Liver (tissue), 8 donors: ENCODE measurements at regions not wholly inside any gene's neighbourhood (a gene's known extent, or its start where the extent isn't known, plus 50 kb on each side); places are given as distances from the start of the nearest gene placed in this dataset.

Experiments
- DNase-seq: peaks from one replicate; pipeline ENCODE4 v3.0.0-alpha.2; 2017; ENCODE audit warnings: low spot score
- H3K27ac ChIP-seq, 2 donors: one replicate each; pipeline ENCODE4 v1.7.0; 2013; ENCODE audit warnings: inconsistent platforms in 2 of 2, low read length in 2 of 2, control low read depth in 1 of 2, low read depth in 1 of 2, mild to moderate bottlenecking in 1 of 2
- H3K27me3 ChIP-seq, 4 donors: one replicate each; pipeline versions ENCODE4 v1.6.1 to v1.7.0; 2013; ENCODE audit warnings: low read length in 3 of 4, inconsistent platforms in 1 of 4, mild to moderate bottlenecking in 1 of 4, moderate library complexity in 1 of 4; ENCODE audit not compliant: control insufficient read depth in 4 of 4, insufficient read depth in 4 of 4
- H3K36me3 ChIP-seq, 4 donors: one replicate each; pipeline versions ENCODE4 v1.6.1 to v1.7.0; 2013; ENCODE audit warnings: low read length in 3 of 4, mild to moderate bottlenecking in 3 of 4, low read depth in 1 of 4, moderate library complexity in 1 of 4; ENCODE audit not compliant: control insufficient read depth in 4 of 4, insufficient read depth in 3 of 4
- H3K4me1 ChIP-seq, 4 donors: one replicate each; pipeline versions ENCODE4 v1.6.1 to v1.7.0; 2013; ENCODE audit warnings: low read length in 3 of 4, mild to moderate bottlenecking in 3 of 4, moderate library complexity in 1 of 4; ENCODE audit not compliant: control insufficient read depth in 4 of 4, insufficient read depth in 4 of 4
- H3K4me3 ChIP-seq, 3 donors: one replicate each; pipeline versions ENCODE4 v1.6.1 to v1.7.0; 2013; ENCODE audit warnings: low read length in 3 of 3, control low read depth in 1 of 3, low read depth in 1 of 3, mild to moderate bottlenecking in 1 of 3
- H3K9ac ChIP-seq, 2 donors: one replicate each; pipeline ENCODE4 v1.7.0; 2013; ENCODE audit warnings: low read length in 2 of 2, mild to moderate bottlenecking in 2 of 2, moderate library complexity in 2 of 2, control low read depth in 1 of 2, low read depth in 1 of 2
- H3K9me3 ChIP-seq, 4 donors: one replicate each; pipeline versions ENCODE4 v1.6.1 to v1.7.0; 2013; ENCODE audit warnings: low read length in 3 of 4; ENCODE audit not compliant: control insufficient read depth in 4 of 4
- FOXA1 ChIP-seq: IDR thresholded peaks from 2 replicates; pipeline ENCODE4 v1.6.1; 2016; ENCODE audit warnings: antibody characterized with exemption
- FOXA2 ChIP-seq: IDR thresholded peaks from 2 replicates; pipeline ENCODE4 v1.6.1; 2016; ENCODE audit warnings: antibody characterized with exemption
- GABPA ChIP-seq, 2 donors: IDR thresholded peaks in 1 of 2; conservative IDR thresholded peaks in 1 of 2; 2 replicates each; pipeline ENCODE4 v1.6.1; 2016; ENCODE audit warnings: antibody characterized with exemption in 2 of 2, mild to moderate bottlenecking in 1 of 2, moderate library complexity in 1 of 2
- HNF4G ChIP-seq: IDR thresholded peaks from 2 replicates; pipeline ENCODE4 v1.6.1; 2016; ENCODE audit warnings: antibody characterized with exemption
- RAD21 ChIP-seq, 2 donors: IDR thresholded peaks; 2 replicates each; pipeline ENCODE4 v1.6.1; 2016; ENCODE audit warnings: antibody characterized with exemption in 2 of 2, mild to moderate bottlenecking in 2 of 2
- RXRA ChIP-seq, 2 donors: IDR thresholded peaks; 2 replicates each; pipeline ENCODE4 v1.6.1; 2017 to 2018; ENCODE audit warnings: antibody characterized with exemption in 2 of 2, mild to moderate bottlenecking in 1 of 2
- SP1 ChIP-seq: IDR thresholded peaks from 2 replicates; pipeline ENCODE4 v1.6.1; 2018; ENCODE audit warnings: antibody characterized with exemption, mild to moderate bottlenecking
- TAF1 ChIP-seq: conservative IDR thresholded peaks from 2 replicates; pipeline ENCODE4 v1.6.1; 2016; ENCODE audit warnings: antibody characterized with exemption, mild to moderate bottlenecking
- YY1 ChIP-seq: IDR thresholded peaks from 2 replicates; pipeline ENCODE4 v1.6.1; 2016; ENCODE audit warnings: antibody characterized with exemption, mild to moderate bottlenecking
- WGBS: extraction: QIAGEN DNeasy Blood & Tissue Kit; methylation state at CpG from one replicate; pipeline ENCODE4 v1.1.7; 2013; 5-methylcytosine and 5-hydroxymethylcytosine counted together
- TF ChIP-seq, protein P1 (sequence below): IDR thresholded peaks from 2 replicates; pipeline ENCODE4 v1.6.1; 2016; ENCODE audit warnings: antibody characterized with exemption, mild to moderate bottlenecking
- TF ChIP-seq, protein P2 (sequence below): IDR thresholded peaks from 2 replicates; pipeline ENCODE4 v1.6.1; 2016; ENCODE audit warnings: antibody characterized with exemption
- TF ChIP-seq, protein P3 (sequence below): fragments of 150-350 bp; IDR thresholded peaks from 2 replicates; pipeline ENCODE4 v1.5.1; 2017; ENCODE audit warnings: improper control_type of control experiment, low read depth, low read length; ENCODE audit not compliant: missing input control
- TF ChIP-seq, protein P4 (sequence below): IDR thresholded peaks from 2 replicates; pipeline ENCODE4 v1.6.1; 2016; ENCODE audit warnings: antibody characterized with exemption
- donor health status: healthy.
- donor health status: healthy.
- donor health status: healthy.
- donor health status: healthy.
- donor health status: healthy.

DNA sequence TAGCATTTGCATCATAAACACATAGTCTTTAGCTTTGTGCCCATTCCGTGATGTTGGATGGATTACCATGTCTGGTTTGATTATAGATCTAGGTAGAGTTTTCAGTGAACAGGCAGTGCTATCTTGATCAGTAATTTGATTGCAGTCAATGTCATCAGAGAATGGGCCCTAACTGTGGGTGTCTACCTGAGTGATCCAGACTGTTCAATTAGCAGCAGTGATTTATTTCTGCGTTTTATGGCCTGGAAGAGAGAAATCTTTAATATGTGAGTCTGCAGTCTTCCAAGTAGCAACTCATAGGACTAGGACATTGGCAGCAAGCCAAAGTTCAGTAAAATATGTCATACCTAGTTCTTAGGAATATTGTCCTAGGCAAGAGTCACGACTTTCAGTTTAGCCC, 80.3 kb downstream of the CASP12 start:
- no peak for DNase-seq
- WGBS = 75% methylated on average over 3 of the region's 3 CpGs
- TF ChIP-seq YY1 (no peak), RXRA (IDR thresholded peaks at IDR 0.05) (no peak), SP1 (no peak), RAD21 (IDR thresholded peaks at IDR 0.05) (no peak), GABPA (IDR thresholded peaks at IDR 0.05 in 1 of 2, conservative IDR thresholded peaks at IDR 0.05 in 1 of 2) (no peak), TAF1 (no peak), HNF4G (no peak), FOXA2 (no peak)
- TF ChIP-seq, protein P1, sequence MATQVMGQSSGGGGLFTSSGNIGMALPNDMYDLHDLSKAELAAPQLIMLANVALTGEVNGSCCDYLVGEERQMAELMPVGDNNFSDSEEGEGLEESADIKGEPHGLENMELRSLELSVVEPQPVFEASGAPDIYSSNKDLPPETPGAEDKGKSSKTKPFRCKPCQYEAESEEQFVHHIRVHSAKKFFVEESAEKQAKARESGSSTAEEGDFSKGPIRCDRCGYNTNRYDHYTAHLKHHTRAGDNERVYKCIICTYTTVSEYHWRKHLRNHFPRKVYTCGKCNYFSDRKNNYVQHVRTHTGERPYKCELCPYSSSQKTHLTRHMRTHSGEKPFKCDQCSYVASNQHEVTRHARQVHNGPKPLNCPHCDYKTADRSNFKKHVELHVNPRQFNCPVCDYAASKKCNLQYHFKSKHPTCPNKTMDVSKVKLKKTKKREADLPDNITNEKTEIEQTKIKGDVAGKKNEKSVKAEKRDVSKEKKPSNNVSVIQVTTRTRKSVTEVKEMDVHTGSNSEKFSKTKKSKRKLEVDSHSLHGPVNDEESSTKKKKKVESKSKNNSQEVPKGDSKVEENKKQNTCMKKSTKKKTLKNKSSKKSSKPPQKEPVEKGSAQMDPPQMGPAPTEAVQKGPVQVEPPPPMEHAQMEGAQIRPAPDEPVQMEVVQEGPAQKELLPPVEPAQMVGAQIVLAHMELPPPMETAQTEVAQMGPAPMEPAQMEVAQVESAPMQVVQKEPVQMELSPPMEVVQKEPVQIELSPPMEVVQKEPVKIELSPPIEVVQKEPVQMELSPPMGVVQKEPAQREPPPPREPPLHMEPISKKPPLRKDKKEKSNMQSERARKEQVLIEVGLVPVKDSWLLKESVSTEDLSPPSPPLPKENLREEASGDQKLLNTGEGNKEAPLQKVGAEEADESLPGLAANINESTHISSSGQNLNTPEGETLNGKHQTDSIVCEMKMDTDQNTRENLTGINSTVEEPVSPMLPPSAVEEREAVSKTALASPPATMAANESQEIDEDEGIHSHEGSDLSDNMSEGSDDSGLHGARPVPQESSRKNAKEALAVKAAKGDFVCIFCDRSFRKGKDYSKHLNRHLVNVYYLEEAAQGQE = no peak
- TF ChIP-seq, protein P2, sequence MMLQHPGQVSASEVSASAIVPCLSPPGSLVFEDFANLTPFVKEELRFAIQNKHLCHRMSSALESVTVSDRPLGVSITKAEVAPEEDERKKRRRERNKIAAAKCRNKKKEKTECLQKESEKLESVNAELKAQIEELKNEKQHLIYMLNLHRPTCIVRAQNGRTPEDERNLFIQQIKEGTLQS = no peak
- TF ChIP-seq, protein P3, sequence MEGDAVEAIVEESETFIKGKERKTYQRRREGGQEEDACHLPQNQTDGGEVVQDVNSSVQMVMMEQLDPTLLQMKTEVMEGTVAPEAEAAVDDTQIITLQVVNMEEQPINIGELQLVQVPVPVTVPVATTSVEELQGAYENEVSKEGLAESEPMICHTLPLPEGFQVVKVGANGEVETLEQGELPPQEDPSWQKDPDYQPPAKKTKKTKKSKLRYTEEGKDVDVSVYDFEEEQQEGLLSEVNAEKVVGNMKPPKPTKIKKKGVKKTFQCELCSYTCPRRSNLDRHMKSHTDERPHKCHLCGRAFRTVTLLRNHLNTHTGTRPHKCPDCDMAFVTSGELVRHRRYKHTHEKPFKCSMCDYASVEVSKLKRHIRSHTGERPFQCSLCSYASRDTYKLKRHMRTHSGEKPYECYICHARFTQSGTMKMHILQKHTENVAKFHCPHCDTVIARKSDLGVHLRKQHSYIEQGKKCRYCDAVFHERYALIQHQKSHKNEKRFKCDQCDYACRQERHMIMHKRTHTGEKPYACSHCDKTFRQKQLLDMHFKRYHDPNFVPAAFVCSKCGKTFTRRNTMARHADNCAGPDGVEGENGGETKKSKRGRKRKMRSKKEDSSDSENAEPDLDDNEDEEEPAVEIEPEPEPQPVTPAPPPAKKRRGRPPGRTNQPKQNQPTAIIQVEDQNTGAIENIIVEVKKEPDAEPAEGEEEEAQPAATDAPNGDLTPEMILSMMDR = no peak

DNA sequence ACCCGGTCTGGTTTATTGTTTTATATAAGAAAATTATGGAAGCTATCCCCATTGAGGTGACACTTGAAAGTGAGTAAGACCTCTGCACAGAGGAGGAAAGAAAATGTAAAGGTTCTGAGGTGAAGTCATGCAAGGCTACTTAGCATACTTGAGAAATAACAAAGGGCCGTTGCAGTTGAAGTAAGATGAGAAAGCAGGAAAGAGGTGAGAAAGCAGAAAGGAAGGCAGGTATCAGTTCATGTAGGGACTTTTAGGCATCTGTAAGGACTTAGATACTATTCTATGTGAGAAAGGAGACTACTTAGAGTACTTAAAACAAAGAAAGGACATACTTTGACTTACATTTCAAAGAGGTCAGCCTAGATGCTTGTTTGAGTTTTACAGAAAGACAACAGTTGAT, 84.7 kb downstream of the CASP12 start:
- Histone ChIP-seq H3K9ac (no peak overlapping the region), H3K4me1 (no peaks in the 10 kb centered on the region), H3K27ac (no peak overlapping the region), H3K9me3 (no peaks in the 10 kb centered on the region), H3K4me3 (no peak overlapping the region), H3K27me3 (peaks cover 0 to 10% (median 0%) of the 10 kb centered on the region in 4 donors), H3K36me3 (no peaks in the 10 kb centered on the region)
- DNase-seq = no peak
- TF ChIP-seq, protein P4, sequence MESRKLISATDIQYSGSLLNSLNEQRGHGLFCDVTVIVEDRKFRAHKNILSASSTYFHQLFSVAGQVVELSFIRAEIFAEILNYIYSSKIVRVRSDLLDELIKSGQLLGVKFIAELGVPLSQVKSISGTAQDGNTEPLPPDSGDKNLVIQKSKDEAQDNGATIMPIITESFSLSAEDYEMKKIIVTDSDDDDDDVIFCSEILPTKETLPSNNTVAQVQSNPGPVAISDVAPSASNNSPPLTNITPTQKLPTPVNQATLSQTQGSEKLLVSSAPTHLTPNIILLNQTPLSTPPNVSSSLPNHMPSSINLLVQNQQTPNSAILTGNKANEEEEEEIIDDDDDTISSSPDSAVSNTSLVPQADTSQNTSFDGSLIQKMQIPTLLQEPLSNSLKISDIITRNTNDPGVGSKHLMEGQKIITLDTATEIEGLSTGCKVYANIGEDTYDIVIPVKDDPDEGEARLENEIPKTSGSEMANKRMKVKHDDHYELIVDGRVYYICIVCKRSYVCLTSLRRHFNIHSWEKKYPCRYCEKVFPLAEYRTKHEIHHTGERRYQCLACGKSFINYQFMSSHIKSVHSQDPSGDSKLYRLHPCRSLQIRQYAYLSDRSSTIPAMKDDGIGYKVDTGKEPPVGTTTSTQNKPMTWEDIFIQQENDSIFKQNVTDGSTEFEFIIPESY = no peak
- TF ChIP-seq FOXA2 (no peak), FOXA1 (no peak)
- TF ChIP-seq, protein P1 = no peak
- 66% methylated on average over 2 of the region's 2 CpGs for WGBS

More for the DNA sequence above, 80.3 kb downstream of the CASP12 start:
- no peak overlapping the region for H3K4me3 ChIP-seq
- H3K4me1 ChIP-seq = no peaks in the 10 kb centered on the region
- H3K9me3 ChIP-seq = no peaks in the 10 kb centered on the region
- no peaks in the 10 kb centered on the region for H3K36me3 ChIP-seq
- H3K27ac ChIP-seq = no peak overlapping the region
- no peak overlapping the region for H3K9ac ChIP-seq
- peaks cover 0 to 5% (median 0%) of the 10 kb centered on the region in 4 donors for H3K27me3 ChIP-seq
